ENCODE measurements at regions not wholly inside any gene's neighbourhood (a gene's known extent, or its start where the extent isn't known, plus 50 kb on each side); places are given as distances from the start of the nearest gene placed in this dataset.
"Not testable (repeated sequence)": the region's sequence is repeated elsewhere in the genome, so short reads cannot be mapped to it uniquely, and the experiment has no call there.

- not testable (repeated sequence) for TF ChIP-seq CTCF (conservative IDR thresholded peaks at IDR 0.05; ENCODE audit: low read depth, low read length); EZH2 (IDR thresholded peaks at IDR 0.05; ENCODE audit: borderline replicate concordance, low read depth, low read length, poor library complexity, severe bottlenecking)
Observed at GRCh38 chr13:50173045-50173444, 157.8 kb downstream of the KCNRG start.
